Lower lobe of right lung (tissue), 2 donors: ENCODE measurements at regions not wholly inside any gene's neighbourhood (a gene's known extent, or its start where the extent isn't known, plus 50 kb on each side); places are given as distances from the start of the nearest gene placed in this dataset.

Experiments
- ATAC-seq, 2 donors: fragments of 200-7000 bp; cut with Tn5 transposase; one replicate each; pipeline ENCODE4 v1.9.1; 2020 to 2022; ENCODE audit warnings: mild to moderate bottlenecking in 2 of 2, moderate library complexity in 2 of 2
- DNase-seq: peaks from one replicate; pipeline ENCODE4 v3.0.0-alpha.2; 2020
- H3K27ac ChIP-seq: fragments of 200-600 bp; one replicate; pipeline ENCODE4 v1.8.0; 2022
- H3K27me3 ChIP-seq: fragments of 200-600 bp; one replicate; pipeline ENCODE4 v1.8.0; 2022; ENCODE audit warnings: low read depth
- H3K36me3 ChIP-seq: fragments of 200-600 bp; one replicate; pipeline ENCODE4 v1.8.0; 2022; ENCODE audit warnings: mild to moderate bottlenecking
- H3K4me1 ChIP-seq: fragments of 200-600 bp; one replicate; pipeline ENCODE4 v1.8.0; 2022
- H3K4me3 ChIP-seq: fragments of 200-600 bp; one replicate; pipeline ENCODE4 v1.8.0; 2022; ENCODE audit warnings: mild to moderate bottlenecking
- H3K9me3 ChIP-seq: fragments of 200-600 bp; one replicate; pipeline ENCODE4 v1.8.0; 2022
- intact Hi-C: fragments of 100-400 bp; cut with DNase I; formaldehyde crosslinking; loops from one replicate; pipeline ENCODE4 v1.11.0; 2022
- TF ChIP-seq, protein P1 (sequence below): fragments of 200-600 bp; IDR thresholded peaks from one replicate; pipeline ENCODE4 v1.8.0; 2022; ENCODE audit warnings: antibody characterized with exemption, mild to moderate bottlenecking
- donor health status: DM: no; HTN: yes; CAD: no; lungs with severe emphysema.

- DNase-seq (no peak), ATAC-seq (no peak)
- TF ChIP-seq, protein P1, sequence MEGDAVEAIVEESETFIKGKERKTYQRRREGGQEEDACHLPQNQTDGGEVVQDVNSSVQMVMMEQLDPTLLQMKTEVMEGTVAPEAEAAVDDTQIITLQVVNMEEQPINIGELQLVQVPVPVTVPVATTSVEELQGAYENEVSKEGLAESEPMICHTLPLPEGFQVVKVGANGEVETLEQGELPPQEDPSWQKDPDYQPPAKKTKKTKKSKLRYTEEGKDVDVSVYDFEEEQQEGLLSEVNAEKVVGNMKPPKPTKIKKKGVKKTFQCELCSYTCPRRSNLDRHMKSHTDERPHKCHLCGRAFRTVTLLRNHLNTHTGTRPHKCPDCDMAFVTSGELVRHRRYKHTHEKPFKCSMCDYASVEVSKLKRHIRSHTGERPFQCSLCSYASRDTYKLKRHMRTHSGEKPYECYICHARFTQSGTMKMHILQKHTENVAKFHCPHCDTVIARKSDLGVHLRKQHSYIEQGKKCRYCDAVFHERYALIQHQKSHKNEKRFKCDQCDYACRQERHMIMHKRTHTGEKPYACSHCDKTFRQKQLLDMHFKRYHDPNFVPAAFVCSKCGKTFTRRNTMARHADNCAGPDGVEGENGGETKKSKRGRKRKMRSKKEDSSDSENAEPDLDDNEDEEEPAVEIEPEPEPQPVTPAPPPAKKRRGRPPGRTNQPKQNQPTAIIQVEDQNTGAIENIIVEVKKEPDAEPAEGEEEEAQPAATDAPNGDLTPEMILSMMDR = no peak
- Histone ChIP-seq H3K9me3 (no peaks in the 10 kb centered on the region), H3K27ac (no peak overlapping the region), H3K4me1 (no peaks in the 10 kb centered on the region), H3K4me3 (no peak overlapping the region), H3K27me3 (no peaks in the 10 kb centered on the region), H3K36me3 (no peaks in the 10 kb centered on the region)
- intact Hi-C loops = no loop called here
These were observed 155.5 kb downstream of the TNFSF13B start for GRCh38 chr13:108425056-108425455.

- ATAC-seq (peak; percentile 79 to 89), DNase-seq (no peak)
- no peak overlapping the region for H3K27ac ChIP-seq
- no peaks in the 10 kb centered on the region for H3K4me1 ChIP-seq
- H3K9me3 ChIP-seq = no peaks in the 10 kb centered on the region
- H3K27me3 ChIP-seq = no peaks in the 10 kb centered on the region
- intact Hi-C loops = no loop called here
- no peak overlapping the region for H3K4me3 ChIP-seq
- TF ChIP-seq, protein P1 = no peak
- no peaks in the 10 kb centered on the region for H3K36me3 ChIP-seq
These were observed 157.4 kb downstream of the TNFSF13B start for GRCh38 chr13:108426893-108427292.

DNA sequence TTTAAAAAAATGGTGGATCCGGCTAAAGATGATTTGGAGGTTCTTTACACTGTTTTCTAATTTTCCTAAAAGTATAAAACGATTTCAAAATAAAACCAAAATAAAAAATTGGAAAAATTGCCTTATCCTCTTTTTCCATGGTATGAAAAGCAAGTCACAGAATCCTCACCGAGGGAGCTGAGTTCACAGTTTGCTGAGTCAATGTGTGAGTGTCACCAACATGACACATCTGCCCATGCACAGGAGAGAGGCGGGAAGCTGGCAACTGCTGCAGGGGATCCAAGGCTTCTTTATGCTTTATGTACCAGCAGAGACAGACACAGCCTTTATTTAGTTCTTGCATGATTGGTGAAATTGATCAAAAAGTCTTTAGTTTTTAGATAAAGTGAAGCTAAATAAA, 157.8 kb downstream of the TNFSF13B start:
- H3K9me3 ChIP-seq = no peaks in the 10 kb centered on the region
- no peak overlapping the region for H3K4me3 ChIP-seq
- TF ChIP-seq, protein P1 = no peak
- no peaks in the 10 kb centered on the region for H3K27me3 ChIP-seq
- intact Hi-C loops = no loop called here
- DNase-seq = no peak
- H3K4me1 ChIP-seq = no peaks in the 10 kb centered on the region
- no peak overlapping the region for H3K27ac ChIP-seq
- ATAC-seq = no peak
- no peaks in the 10 kb centered on the region for H3K36me3 ChIP-seq

- ATAC-seq (no peak), DNase-seq (no peak)
- Histone ChIP-seq H3K9me3 (no peaks in the 10 kb centered on the region), H3K4me3 (no peak overlapping the region), H3K27me3 (no peaks in the 10 kb centered on the region), H3K27ac (no peak overlapping the region), H3K36me3 (no peaks in the 10 kb centered on the region), H3K4me1 (no peaks in the 10 kb centered on the region)
- intact Hi-C loops = no loop called here
- TF ChIP-seq, protein P1 = no peak
These were observed 159.2 kb downstream of the TNFSF13B start for GRCh38 chr13:108428691-108429090.

DNA sequence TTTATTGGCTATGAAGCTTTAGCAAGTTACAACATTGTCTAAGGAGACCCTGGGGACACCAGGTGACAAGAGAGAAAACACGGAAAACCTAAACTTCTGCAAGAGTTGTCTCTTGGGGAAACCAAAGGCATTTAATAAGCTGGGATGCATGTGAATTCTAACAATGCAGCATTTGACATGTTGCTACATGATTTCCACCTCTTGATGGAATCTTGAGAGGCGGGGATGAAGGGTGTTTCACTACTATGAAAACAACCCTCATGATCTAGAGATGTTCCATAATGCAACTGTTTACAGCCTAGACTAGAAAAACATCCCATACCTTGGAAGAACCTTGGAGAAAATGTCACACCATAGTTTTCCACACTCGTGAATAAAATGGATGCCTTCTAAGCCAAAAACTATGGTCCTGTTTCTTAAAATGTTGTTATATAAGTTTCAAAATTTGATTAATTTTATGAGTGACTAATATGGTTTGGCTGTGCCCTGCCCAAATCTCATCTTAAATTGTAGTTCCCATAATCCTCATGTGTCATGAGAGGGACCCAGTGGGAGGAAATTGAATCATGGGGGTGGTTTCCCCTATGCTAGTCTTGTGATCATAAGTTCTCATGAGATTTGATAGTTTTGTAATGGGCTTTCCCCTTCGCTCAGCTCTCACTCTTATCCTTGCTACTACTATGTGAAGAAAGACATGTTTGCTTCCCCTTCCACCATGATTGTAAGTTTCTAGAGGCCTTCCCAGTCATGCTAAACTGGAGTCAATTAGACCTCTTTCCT, 164.6 kb downstream of the TNFSF13B start:
- Histone ChIP-seq H3K4me1 (no peaks in the 10 kb centered on the region), H3K27me3 (no peaks in the 10 kb centered on the region), H3K9me3 (no peaks in the 10 kb centered on the region), H3K36me3 (no peaks in the 10 kb centered on the region), H3K4me3 (no peak overlapping the region), H3K27ac (no peak overlapping the region)
- intact Hi-C loops = no loop called here
- TF ChIP-seq, protein P1 = no peak
- DNase-seq = no peak
- no peak for ATAC-seq
